GM12873 (cell line): ENCODE measurements at regions not wholly inside any gene's neighbourhood (a gene's known extent, or its start where the extent isn't known, plus 50 kb on each side); places are given as distances from the start of the nearest gene placed in this dataset.

Experiments
- TF ChIP-seq, protein P1 (sequence below): IDR thresholded peaks from 2 replicates; pipeline ENCODE4 v1.5.1; 2012; ENCODE audit warnings: low read depth, mild to moderate bottlenecking, moderate library complexity, low read length, control low read depth; ENCODE audit not compliant: insufficient read depth; ENCODE audit errors: missing control alignments

DNA sequence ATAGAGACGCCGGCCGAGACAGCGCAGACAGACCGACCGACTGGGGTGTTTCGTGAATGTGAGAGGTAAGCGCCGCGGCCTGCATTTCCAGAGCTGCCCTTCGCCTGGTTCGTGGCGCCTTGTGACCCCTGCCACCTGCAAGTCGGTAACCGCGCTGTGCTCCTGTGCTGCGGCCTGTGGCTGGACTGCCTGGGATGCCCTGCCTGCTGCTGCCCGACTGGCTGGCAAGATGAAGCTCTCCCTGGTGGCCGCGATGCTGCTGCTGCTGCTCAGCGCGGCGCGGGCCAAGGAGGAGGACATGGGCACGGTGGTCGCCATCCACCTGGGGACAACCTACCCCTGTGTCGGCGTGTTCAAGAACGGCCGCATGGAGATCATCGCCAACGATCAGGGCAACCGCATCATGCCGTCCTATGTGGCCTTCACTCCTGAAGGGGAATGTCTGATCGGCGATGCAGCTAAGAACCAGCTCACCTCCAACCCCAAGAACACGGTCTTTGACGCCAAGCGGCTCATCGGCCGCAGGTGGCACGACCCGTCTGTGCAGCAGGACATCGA lies 150.8 kb downstream of the RRAGC start:
- TF ChIP-seq, protein P1, sequence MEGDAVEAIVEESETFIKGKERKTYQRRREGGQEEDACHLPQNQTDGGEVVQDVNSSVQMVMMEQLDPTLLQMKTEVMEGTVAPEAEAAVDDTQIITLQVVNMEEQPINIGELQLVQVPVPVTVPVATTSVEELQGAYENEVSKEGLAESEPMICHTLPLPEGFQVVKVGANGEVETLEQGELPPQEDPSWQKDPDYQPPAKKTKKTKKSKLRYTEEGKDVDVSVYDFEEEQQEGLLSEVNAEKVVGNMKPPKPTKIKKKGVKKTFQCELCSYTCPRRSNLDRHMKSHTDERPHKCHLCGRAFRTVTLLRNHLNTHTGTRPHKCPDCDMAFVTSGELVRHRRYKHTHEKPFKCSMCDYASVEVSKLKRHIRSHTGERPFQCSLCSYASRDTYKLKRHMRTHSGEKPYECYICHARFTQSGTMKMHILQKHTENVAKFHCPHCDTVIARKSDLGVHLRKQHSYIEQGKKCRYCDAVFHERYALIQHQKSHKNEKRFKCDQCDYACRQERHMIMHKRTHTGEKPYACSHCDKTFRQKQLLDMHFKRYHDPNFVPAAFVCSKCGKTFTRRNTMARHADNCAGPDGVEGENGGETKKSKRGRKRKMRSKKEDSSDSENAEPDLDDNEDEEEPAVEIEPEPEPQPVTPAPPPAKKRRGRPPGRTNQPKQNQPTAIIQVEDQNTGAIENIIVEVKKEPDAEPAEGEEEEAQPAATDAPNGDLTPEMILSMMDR = no peak

DNA sequence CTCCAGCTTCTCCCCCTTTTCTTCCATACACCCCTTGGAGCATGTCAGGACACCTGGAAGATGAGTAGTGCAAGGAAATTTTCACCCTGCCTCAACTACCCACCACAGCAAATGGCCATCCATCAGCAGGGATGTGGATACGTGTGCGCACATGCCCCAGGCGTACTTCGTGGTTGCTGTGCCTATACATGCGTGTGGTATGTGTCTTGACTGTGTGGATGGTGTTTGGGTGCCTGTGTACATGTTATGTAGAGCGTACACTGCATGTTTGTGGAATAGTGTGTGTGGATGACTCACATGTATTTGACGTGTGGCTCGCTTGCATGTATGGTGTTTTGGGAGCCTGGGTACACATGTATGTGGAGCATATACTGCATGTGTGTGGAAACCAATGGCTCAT lies 158.5 kb downstream of the RRAGC start:
- TF ChIP-seq, protein P1 = no peak

DNA sequence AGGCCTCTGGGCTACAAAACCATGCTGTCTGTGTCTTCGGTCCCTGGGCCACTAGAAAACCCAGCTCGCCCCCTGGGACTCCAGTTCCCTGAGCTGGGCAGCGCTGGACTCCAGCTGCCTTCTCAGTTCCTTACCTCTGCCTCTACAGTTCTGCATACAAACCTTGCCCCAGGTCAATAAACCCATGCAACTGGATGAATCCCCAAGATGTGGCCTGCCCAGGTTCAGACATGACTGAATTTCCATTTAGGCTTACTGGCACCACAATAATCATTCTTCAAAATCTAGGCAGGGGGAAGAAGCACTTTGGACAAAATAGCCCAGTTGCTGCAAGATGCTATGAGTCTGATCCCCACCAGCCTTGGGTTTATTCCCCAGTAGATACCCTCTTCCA lies 159.5 kb downstream of the RRAGC start:
- TF ChIP-seq, protein P1 = no peak

DNA sequence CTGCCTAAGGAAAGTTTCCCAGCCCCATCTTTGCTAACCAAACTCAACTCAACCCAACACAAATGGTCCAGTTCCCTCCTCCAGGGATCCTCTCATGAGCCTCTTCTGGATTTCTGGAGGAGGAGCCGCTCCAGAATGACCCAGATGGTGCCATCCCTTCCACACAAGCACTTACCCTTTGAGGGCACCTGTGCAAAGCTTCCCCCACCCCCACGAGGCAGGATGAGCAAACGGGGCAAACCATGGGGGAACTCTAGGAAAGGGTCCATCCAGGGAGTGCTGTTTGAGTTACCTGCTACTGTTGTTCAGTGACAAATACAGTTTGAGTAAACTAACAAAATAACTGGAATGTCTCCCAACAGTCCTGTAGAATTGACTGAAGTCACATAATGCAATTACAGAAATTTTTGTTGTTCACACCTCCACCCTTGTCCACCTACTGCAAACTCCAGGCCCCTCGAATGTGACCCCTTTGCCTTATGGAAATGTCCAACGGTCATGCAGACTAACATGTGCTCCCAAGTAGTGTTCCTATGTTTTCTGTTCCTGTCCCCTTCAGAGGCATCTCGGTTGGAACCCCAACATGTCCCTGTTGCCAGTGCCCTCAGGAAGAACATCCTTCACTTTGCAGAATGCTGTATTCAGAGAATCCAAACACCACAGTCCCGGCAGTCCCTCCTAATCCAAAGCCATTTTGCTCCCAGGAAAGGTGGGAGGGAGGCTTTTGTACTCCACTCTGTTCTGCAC lies 160.1 kb downstream of the RRAGC start:
- TF ChIP-seq, protein P1 = no peak

DNA sequence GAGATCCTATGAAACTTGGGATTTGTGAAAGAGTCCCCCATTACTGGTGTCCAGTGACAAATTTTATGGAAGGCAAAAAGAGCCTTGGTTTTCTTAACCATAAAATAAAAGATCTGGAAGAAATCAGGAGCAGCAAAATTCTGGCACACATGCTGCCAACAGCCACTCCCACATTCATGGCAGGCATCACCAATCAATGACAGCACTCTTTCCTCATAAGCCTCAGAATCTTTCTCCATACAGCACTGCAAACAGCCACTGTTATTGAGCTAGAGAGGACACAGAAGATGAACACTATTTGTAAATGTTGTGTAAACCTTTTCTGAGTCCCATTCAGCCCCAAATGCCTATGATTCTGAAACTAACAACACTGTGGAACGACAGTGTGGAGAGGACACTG lies 162.2 kb downstream of the RRAGC start:
- TF ChIP-seq, protein P1 = no peak

DNA sequence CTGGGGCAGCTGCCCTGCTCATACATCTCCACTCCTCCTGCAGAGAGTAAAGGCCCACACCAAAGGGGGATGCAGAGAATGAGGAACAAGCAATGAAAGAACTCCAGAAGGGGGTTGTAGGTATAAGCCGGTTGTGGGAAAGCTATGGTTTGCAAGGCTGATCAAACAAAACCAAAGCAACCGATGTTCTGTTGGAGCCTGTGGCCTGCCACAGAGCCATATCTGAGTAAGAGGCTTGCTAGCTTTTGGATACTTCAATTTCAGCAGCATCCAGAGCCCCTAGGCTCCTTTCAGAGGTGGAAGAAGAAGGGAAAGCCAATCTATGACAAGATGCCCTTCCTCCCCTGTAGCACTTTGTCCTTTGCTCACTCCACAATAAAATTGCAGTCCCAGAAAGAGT lies 163.2 kb downstream of the RRAGC start:
- TF ChIP-seq, protein P1 = no peak

DNA sequence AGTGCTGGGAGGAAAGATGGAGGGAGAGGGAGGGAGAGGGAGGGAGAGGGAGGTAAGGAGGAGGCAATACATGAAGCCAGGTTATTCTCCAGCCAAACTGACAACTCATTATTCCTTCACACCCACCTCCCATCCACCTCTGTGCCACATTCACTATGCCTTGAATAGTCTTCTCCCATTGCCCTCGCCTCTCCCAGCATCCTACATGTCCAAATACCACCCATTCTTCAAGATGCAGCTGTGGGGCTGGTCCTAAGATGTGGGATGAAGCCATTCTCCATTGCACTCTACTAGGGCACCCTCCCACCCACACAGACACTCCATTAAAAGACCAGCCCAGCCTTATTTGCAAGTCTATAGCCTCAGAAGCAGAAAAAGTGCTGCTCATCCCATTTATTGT lies 165.8 kb downstream of the RRAGC start:
- TF ChIP-seq, protein P1 = no peak
